Heart left ventricle (tissue), 16 donors: ENCODE measurements at regions not wholly inside any gene's neighbourhood (a gene's known extent, or its start where the extent isn't known, plus 50 kb on each side); places are given as distances from the start of the nearest gene placed in this dataset.

ENCODE experiments used
- ATAC-seq, 4 donors: fragments of 200-7000 bp; cut with Tn5 transposase; one replicate each; pipeline ENCODE4 v1.9.1; 2020 to 2022; ENCODE audit warnings: moderate library complexity in 4 of 4, mild to moderate bottlenecking in 3 of 4, moderate number of reproducible peaks in 1 of 4
- DNase-seq, 5 donors: peaks; one replicate each; pipeline ENCODE4 v3.0.0-alpha.2; 2020
- H3K27ac ChIP-seq, 12 donors: fragments of 200-600 bp; sonication (generic) in 4 of 12; one replicate each; pipeline versions ENCODE4 v1.5.0 to v1.8.0; 2016 to 2022; ENCODE audit warnings: mild to moderate bottlenecking in 2 of 12
- H3K27me3 ChIP-seq, 9 donors: fragments of 200-600 bp; sonication (generic) in 2 of 9; one replicate each; pipeline versions ENCODE4 v1.5.1 to v1.8.0; 2016 to 2022; ENCODE audit warnings: mild to moderate bottlenecking in 3 of 9
- H3K36me3 ChIP-seq, 9 donors: fragments of 200-600 bp; sonication (generic) in 2 of 9; one replicate each; pipeline versions ENCODE4 v1.5.0 to v1.8.0; 2018 to 2022; ENCODE audit warnings: mild to moderate bottlenecking in 2 of 9
- H3K4me1 ChIP-seq, 12 donors: fragments of 200-600 bp; sonication (generic) in 4 of 12; one replicate each; pipeline versions ENCODE4 v1.5.0 to v1.8.0; 2016 to 2022; ENCODE audit warnings: mild to moderate bottlenecking in 3 of 12
- H3K4me3 ChIP-seq, 12 donors: fragments of 200-600 bp; sonication (generic) in 4 of 12; one replicate each; pipeline versions ENCODE4 v1.5.0 to v1.8.0; 2017 to 2022; ENCODE audit warnings: mild to moderate bottlenecking in 9 of 12, moderate library complexity in 4 of 12
- H3K9me3 ChIP-seq, 12 donors: fragments of 200-600 bp; sonication (generic) in 4 of 12; one replicate each; pipeline versions ENCODE4 v1.5.0 to v1.8.0; 2016 to 2022; ENCODE audit warnings: mild to moderate bottlenecking in 1 of 12
- POLR2A ChIP-seq, 2 donors: fragments of 450-650 bp; IDR thresholded peaks; one replicate each; pipeline ENCODE4 v1.6.1; 2017; ENCODE audit warnings: antibody characterized with exemption in 2 of 2, mild to moderate bottlenecking in 2 of 2, moderate library complexity in 2 of 2
- WGBS, 4 donors: extraction: QIAGEN DNeasy Blood & Tissue Kit in 2 of 4; methylation state at CpG; one replicate each; pipeline versions ENCODE4 v1.1.5 to v1.1.7; 2013 to 2018; 5-methylcytosine and 5-hydroxymethylcytosine counted together
- intact Hi-C, 10 donors: fragments of 100-400 bp; cut with DNase I; formaldehyde crosslinking; loops; one replicate each; pipeline versions ENCODE4 v1.11.1 to v1.14.2; 2022
- TF ChIP-seq, protein P1 (sequence below), 12 donors: fragments of 200-600 bp; sonication (generic) in 4 of 12; IDR thresholded peaks; one replicate each; pipeline versions ENCODE4 v1.5.0 to v1.8.0; 2018 to 2022; ENCODE audit warnings: antibody characterized with exemption in 12 of 12, mild to moderate bottlenecking in 5 of 12
- donor health status: ischemic (EF 13 %, LVEDD 7.1; RV severe dilation, severe dysfunction).
- donor health status: healthy with polysubstance abuse.
- donor health status: DM: no; HTN: yes; CAD: no.
- donor health status: DM: no; HTN: no; CAD: no.
- donor health status: ischemic (EF 25% LVEDD 6.9; RV normal size, moderate dysfunction).
- donor health status: ischemic (EF 25% LVEDD 5.7; RV mildly dilated, moderate dysfunction).
- donor health status: healthy.
- donor health status: DM: yes; HTN: yes; CAD: no.
- donor health status: ischemic (EF 35%, LVEDD 5.7; RV mildly dilated, moderate dysfunction).
- donor health status: nonischemic (EF 11% LVEDD 7.7; RV severe dilation, severe dysfunction).
- donor health status: DM: yes; HTN: yes; CAD: no.
- donor health status: PGD.
- donor health status: ischemic (EF 29% LVEDD 5.4; RV normal size, mild dysfunction).
- donor health status: nonischemic (EF 23%, LVEDD 6.1; RV moderate dilation, normal function).

DNA sequence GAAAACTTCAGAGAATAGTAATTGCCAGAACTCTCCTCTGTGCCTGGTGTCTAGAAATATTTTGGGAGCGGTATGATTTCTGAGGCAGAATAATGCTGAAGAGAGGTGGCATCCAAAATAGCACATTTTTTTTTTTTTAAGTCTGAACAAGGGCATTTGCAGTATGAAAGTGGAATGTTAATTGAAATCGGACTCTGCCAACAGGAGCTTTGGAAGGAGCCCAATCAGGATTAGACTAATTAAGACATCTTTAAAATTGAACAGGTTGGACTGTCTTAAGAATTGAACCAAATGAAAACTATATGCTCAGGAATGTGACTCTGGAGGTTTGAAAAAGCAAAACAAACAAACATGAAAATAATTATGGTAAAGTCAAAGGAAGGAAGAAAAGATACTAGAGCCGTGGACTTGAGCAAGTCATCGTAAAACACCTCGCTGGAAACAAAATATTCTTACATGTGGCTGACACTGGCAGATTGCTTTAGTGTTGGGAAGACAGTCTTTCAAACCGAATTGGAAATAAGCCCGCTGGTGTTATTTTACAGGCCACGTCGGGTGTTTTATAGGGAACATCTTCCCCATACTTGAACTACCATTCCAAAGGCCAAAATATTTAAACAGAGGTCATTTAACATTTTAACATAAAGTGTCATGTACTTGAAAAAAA lies 436.3 kb downstream of the VRK1 start:
- WGBS, 4 donors, result 79 to 84% (median 81%) methylated on average over 9 of the region's 9 CpGs
- Histone ChIP-seq H3K27ac (no peak overlapping the region), H3K27me3 (peaks cover 0 to 17% (median 0%) of the 10 kb centered on the region in 9 donors), H3K4me1 (no peaks in the 10 kb centered on the region), H3K36me3 (no peaks in the 10 kb centered on the region), H3K9me3 (peaks cover 0 to 6% (median 0%) of the 10 kb centered on the region in 12 donors), H3K4me3 (no peak overlapping the region)
- intact Hi-C loops, result no loop called here
- no peak for ATAC-seq
- no peak for DNase-seq
- TF ChIP-seq POLR2A (IDR thresholded peaks at IDR 0.05), result no peak
- TF ChIP-seq, protein P1, sequence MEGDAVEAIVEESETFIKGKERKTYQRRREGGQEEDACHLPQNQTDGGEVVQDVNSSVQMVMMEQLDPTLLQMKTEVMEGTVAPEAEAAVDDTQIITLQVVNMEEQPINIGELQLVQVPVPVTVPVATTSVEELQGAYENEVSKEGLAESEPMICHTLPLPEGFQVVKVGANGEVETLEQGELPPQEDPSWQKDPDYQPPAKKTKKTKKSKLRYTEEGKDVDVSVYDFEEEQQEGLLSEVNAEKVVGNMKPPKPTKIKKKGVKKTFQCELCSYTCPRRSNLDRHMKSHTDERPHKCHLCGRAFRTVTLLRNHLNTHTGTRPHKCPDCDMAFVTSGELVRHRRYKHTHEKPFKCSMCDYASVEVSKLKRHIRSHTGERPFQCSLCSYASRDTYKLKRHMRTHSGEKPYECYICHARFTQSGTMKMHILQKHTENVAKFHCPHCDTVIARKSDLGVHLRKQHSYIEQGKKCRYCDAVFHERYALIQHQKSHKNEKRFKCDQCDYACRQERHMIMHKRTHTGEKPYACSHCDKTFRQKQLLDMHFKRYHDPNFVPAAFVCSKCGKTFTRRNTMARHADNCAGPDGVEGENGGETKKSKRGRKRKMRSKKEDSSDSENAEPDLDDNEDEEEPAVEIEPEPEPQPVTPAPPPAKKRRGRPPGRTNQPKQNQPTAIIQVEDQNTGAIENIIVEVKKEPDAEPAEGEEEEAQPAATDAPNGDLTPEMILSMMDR (IDR thresholded peaks at IDR 0.05), result no peak

DNA sequence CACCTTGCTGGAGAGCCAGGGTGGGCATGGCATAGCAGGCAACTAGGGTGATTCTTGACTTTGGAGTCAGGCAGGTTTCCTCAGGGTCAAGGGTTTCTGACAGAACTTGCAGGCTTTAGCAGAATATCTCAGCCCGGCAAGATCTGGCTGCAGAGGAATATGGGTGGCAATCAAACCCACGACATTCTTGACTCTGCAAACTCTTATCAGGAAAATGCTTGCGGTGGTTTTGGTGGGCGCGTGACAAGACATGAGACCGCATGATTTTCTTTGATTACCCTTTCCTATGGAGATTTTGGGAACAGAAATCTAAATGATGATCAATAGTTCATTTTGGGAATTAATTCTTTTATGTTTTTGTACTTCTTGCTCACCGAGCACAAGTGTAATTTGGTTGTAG lies 449.5 kb downstream of the VRK1 start:
- 84 to 88% (median 87%) methylated on average over 7 of the region's 7 CpGs for WGBS, 4 donors
- intact Hi-C loops, result no loop called here
- Histone ChIP-seq H3K9me3 (no peaks in the 10 kb centered on the region), H3K4me3 (no peak overlapping the region), H3K36me3 (no peaks in the 10 kb centered on the region), H3K27me3 (peaks cover 0 to 7% (median 0%) of the 10 kb centered on the region in 9 donors), H3K4me1 (no peaks in the 10 kb centered on the region), H3K27ac (no peak overlapping the region)
- ATAC-seq (no peak), DNase-seq (no peak)
- TF ChIP-seq POLR2A (IDR thresholded peaks at IDR 0.05), result no peak
- TF ChIP-seq, protein P1 (IDR thresholded peaks at IDR 0.05), result no peak

DNA sequence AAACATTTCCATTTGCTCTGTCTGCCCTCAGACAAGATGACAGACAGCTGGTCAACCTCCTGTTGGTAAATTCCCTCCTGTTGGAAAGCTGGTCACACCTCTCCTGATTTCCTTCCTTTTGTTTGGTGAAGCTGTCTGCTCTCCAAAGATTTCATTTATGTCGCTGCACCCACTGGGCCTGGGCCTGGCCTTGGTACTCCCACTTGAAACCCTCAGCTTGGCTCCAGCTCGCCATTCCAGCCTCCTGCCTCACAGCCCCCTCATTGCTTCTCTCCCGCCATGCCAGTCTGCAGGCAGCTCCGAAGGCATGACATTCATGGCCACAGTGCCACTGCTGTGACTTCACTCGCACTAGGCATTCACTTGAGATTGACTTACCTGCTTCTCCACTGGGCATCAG lies 451.8 kb downstream of the VRK1 start:
- Histone ChIP-seq H3K4me3 (no peak overlapping the region), H3K27me3 (no peaks in the 10 kb centered on the region), H3K27ac (no peak overlapping the region), H3K9me3 (peaks cover 0 to 5% (median 0%) of the 10 kb centered on the region in 12 donors), H3K4me1 (no peaks in the 10 kb centered on the region), H3K36me3 (no peaks in the 10 kb centered on the region)
- ATAC-seq (no peak), DNase-seq (no peak)
- TF ChIP-seq, protein P1 (IDR thresholded peaks at IDR 0.05), result no peak
- no peak for TF ChIP-seq POLR2A (IDR thresholded peaks at IDR 0.05)
- 70 to 80% (median 79%) methylated on average over 5 of the region's 5 CpGs for WGBS, 4 donors
- intact Hi-C loops, result no loop called here

DNA sequence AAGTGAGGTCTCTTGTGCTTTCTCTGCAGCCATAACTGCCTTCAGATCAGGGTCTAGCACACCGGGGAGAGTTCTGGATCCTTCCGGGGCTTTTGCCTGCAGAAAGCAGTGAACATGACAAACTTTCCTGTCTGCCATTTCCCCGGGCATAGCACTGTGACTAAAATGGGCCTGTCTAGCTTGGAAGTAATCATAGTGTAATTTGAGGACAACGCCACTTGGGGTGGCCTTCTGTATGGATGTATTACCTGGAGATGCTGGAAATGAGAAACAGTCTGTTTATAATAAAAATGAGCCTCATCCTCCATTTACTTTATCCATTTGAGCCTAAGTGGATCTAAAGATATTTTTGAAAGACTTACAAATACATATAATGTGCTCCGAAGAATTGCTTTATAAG lies 453.7 kb downstream of the VRK1 start:
- Histone ChIP-seq H3K27ac (no peak overlapping the region), H3K4me3 (no peak overlapping the region), H3K9me3 (peaks cover 0 to 5% (median 0%) of the 10 kb centered on the region in 12 donors), H3K4me1 (no peaks in the 10 kb centered on the region), H3K36me3 (no peaks in the 10 kb centered on the region), H3K27me3 (no peaks in the 10 kb centered on the region)
- no peak for DNase-seq
- intact Hi-C loops, result no loop called here
- ATAC-seq, result no peak
- WGBS, 4 donors, result 75 to 81% (median 78%) methylated on average over 5 of the region's 5 CpGs
- TF ChIP-seq POLR2A (IDR thresholded peaks at IDR 0.05), result no peak
- TF ChIP-seq, protein P1 (IDR thresholded peaks at IDR 0.05), result no peak
